ENCODE measurements at regions not wholly inside any gene's neighbourhood (a gene's known extent, or its start where the extent isn't known, plus 50 kb on each side); places are given as distances from the start of the nearest gene placed in this dataset.
"Not testable (repeated sequence)": the region's sequence is repeated elsewhere in the genome, so short reads cannot be mapped to it uniquely, and the experiment has no call there.

GRCh38 chr1:239123260-239123659 lies 263.1 kb upstream of the CHRM3 start:
- no peak for DNase-seq (ENCODE audit: low read depth in 4 of 4, low spot score in 1 of 4)

DNA sequence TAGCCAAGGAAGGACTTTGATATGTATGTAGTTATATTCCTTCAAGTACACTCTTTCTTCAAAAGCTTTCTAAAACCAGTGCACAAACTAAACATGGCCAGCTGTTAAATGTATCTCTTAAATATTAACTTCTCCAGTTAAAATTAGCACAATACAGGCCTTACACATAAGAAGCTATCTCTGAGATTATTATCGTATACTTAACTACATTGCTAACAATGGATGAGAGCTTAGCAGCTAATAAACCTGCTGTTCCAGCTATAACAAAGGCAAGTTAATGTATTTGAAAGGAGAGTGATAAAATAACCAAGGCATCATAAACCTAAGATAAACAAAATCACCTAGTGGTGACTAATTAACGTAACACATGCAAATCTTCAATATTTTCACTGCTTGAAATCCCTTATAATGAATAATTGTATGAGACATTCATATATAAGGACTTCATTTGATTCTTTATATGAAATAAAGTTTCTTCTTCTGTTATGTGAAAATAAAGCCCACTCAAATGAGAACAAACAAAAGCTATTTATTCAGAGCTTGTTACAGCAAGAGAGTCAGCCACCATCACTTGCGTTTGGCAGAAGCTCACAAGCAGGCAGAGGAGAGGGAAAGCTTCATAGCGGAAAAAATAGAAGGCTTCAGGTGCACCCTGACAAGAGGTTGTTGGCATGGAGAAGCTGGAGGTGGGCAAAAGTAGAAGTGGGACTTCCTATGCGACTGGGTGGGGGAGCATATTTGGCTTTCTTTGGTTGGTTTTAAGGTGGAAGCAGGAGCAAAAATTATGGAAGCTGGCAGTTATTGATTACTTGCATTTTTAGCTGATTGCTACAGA lies 274.1 kb upstream of the CHRM3 start:
- no peak for DNase-seq (ENCODE audit: low read depth in 4 of 4, low spot score in 1 of 4)

DNA sequence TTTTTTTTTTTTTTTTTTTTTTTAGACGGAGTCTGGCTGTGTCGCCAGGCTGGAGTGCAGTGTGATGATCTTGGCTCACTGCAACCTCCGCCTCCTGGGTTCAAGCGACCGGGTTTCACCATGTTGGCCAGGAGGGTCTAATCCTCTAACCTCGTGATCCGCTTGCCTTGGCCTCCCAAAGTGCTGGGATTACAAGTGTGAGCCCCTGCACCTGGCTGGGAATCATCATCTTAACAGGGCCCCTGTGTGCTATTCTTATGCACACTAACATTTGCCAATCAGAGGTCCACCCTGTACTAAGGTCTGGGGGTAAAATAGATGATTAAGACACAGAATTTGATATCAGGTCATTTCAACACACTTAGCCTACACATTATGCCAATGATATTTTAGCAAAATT lies 278.7 kb upstream of the CHRM3 start:
- no peak for DNase-seq (ENCODE audit: low read depth in 4 of 4, low spot score in 1 of 4)

- not testable (repeated sequence) for DNase-seq (ENCODE audit: low read depth in 4 of 4, low spot score in 1 of 4)
These were observed 279.7 kb upstream of the CHRM3 start for GRCh38 chr1:239106689-239107088.

GRCh38 chr1:239098400-239099037 lies 287.8 kb upstream of the CHRM3 start:
- DNase-seq (ENCODE audit: low read depth in 4 of 4, low spot score in 1 of 4), result no peak

GRCh38 chr1:239091537-239091936 lies 294.8 kb upstream of the CHRM3 start:
- no peak for DNase-seq (ENCODE audit: low read depth in 4 of 4, low spot score in 1 of 4)

- no peak for DNase-seq (ENCODE audit: low read depth in 4 of 4, low spot score in 1 of 4)
These were observed 301.8 kb upstream of the CHRM3 start for GRCh38 chr1:239084459-239085080.

DNA sequence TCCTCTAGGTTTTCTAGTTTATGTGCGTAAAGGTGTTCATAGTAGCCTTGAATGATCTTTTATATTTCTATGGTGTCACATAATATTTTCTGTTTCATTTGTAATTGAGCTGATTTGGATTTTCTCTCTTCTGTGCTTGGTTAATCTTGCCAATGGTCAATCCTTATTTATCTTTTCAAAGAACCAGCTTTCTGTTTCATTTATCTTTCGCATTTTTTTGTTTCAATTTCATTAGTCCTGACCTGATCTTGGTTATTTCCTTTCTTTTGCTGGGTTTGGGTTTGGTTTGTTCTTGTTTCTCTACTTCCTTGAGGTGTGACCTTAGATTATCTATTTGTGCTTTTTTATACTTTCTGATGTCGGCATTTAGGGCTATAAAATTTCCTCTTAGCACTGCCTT lies 304.4 kb upstream of the CHRM3 start:
- DNase-seq (ENCODE audit: low read depth in 4 of 4, low spot score in 1 of 4), result not testable (repeated sequence)

DNA sequence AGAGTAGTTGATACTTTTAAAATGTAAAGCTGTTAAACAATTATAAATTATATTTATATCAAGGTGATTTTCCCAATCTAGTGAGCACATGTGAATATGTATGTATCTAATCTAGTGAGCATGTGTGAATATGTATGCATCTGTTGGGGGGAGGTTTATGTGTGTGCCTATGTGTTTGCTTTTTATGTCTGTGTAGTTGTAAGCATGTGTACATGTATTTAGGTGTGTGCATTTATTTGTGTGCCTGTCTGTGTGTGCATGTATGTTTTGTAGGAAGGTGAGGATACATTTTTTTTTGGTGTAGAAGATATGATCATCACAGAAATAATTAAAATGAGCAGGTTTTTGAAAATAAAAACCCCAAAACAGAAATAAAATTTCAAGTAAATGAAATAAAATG lies 318.9 kb upstream of the CHRM3 start:
- no peak for DNase-seq (ENCODE audit: low read depth in 4 of 4, low spot score in 1 of 4)

- no peak for DNase-seq (ENCODE audit: low read depth in 4 of 4, low spot score in 1 of 4)
These were observed 319.3 kb upstream of the CHRM3 start for GRCh38 chr1:239067058-239067457.

- no peak for DNase-seq (ENCODE audit: low read depth in 4 of 4, low spot score in 1 of 4)
These were observed 324.6 kb upstream of the CHRM3 start for GRCh38 chr1:239061770-239062169.

GRCh38 chr1:239058190-239058589 lies 328.2 kb upstream of the CHRM3 start:
- no peak for DNase-seq (ENCODE audit: low read depth in 4 of 4, low spot score in 1 of 4)

DNA sequence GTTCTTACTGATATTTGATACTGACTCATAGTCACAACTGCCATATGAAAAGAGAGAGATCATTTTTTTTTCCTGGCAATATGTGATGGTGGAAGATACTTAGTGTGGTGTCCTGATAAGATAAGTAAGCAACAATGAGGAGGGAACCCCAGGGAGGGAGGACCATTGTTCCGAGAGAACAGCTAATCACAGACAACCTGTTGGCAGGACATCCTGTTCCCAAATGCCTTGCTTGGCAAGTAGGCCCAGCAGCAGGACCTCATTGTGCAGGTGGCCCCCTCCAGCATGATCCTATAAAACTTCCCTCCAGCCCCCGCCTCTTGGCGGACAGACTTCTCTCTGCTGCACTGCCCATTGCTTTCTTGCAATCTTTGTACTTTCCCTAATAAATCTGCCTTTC lies 329.4 kb upstream of the CHRM3 start:
- DNase-seq (ENCODE audit: low read depth in 4 of 4, low spot score in 1 of 4), result no peak

DNA sequence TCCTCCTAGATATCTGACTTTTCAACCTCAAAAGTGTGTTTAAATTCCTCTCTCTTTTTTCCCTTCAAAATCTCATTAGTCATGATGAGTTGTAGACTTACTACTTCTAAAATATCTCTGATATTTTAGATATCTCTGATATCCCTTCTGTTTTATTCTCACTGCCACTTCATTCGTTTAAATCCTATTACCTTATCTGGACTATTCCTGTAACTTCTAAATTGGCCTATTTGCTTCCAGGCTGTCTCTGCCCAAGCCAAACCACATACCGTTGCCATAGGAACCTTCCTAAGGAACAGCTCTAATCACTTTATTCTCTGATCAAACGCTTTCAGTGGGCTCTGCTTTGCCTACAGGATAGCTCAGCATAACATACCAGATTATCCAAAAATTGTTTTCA lies 333.1 kb upstream of the CHRM3 start:
- no peak for DNase-seq (ENCODE audit: low read depth in 4 of 4, low spot score in 1 of 4)

GRCh38 chr1:239049571-239049970 lies 336.8 kb upstream of the CHRM3 start:
- DNase-seq (ENCODE audit: low read depth in 4 of 4, low spot score in 1 of 4), result no peak

DNA sequence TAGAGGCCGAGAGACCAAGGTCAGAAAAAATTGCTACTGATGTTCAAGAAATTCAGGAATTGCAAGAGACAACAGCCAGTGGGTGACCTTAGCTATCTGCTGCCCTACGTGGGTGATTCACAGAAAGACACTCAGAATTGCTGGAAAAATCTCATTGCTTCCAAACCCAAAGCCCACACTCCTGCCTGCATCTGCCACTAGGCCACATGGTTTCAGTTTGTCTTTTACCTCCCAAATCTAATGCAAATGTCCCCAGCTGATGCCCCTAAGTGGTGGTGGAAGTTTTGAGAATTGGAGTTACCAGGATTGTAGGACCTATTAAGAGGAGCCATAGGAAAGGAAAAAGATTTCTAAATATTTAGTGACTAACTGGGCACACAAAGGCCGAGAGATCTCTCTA lies 341.5 kb upstream of the CHRM3 start:
- DNase-seq (ENCODE audit: low read depth in 4 of 4, low spot score in 1 of 4), result no peak

- DNase-seq (ENCODE audit: low read depth in 4 of 4, low spot score in 1 of 4), result no peak
These were observed 345.8 kb upstream of the CHRM3 start for GRCh38 chr1:239040523-239040922.

DNA sequence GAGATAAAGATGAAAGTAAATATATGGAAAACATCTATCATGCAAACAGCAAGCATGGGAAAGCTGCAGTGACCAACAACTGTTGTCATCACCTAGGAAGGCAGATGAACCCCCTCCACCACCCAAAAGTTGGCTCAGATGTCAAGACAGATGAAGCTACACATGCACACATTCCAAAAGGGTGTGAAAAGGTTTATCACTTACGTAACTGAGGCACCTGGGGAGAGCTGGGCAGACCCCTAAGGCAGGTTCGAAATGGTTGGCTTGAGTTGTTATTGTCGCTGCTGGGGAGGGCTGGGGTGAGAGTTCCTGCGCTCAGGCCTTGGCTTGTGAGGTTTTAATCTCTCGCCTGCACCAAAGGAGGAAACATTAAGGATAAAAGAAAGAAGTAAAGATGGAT lies 355.1 kb upstream of the CHRM3 start:
- DNase-seq (ENCODE audit: low read depth in 4 of 4, low spot score in 1 of 4), result no peak

DNA sequence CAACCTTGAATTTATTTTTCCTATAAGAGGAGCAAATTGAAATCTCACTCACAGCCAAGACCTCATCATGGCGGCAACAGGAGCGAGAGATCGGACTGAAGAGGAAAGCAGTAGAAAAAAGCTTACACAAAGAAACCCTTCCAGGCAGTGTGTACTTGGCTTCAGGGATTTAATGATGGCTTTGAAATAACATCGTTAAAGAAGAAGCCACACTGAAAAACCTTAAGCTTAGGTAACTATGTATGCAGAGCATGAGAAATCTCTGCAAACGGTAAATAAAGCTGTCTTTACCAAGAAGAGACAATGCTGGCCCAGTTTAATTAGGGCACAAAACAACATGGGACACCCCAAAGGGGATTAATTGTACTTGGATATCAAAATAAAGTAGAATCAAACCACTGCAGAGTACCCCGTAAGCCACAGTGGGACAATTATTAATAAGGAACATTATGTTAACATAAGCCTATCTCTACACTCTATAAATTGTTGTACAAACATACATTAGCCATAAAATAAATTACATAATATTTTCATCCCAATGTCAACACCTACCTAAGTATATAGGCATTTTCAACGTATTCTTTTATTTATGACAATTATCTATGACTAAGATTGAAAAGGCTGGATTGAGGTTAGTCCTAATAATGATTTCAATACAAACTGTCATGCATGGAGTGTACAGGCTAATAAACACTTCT lies 360.2 kb upstream of the CHRM3 start:
- no peak for DNase-seq (ENCODE audit: low read depth in 4 of 4, low spot score in 1 of 4)

- no peak for DNase-seq (ENCODE audit: low read depth in 4 of 4, low spot score in 1 of 4)
These were observed 361.1 kb upstream of the CHRM3 start for GRCh38 chr1:239025223-239025622.

DNA sequence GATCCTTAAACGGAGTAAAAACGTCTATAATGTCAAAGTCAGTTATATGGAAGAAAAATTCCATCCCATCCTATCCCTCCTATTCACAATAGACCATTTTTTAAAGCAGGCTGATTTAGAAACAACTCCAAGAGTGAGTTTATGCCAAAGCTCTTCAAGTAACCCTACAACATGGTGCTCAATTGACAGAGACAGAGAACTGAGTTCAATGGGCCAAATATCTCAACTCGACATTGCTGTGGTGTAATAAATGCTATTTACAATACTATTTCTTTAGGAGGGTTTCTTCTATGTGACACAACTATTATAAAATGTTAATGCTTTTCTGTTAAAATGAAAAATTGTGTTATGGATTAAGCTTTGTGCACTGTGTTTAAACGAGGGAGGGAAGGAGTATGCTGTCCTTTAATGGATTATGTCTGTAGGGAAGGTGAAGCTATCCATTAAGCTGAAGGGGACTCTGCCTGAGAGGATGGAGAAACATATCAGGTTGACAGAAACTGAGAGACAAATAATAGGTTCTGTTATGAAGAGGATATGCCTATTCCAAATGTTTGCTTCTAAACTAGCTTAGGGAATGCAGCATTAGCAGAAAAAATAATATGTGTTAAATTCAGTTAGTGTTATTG lies 362.5 kb upstream of the CHRM3 start:
- DNase-seq (ENCODE audit: low read depth in 4 of 4, low spot score in 1 of 4), result no peak

Data from stimulated activated CD4-positive, alpha-beta T cell treated with anti-CD3 and anti-CD28 coated beads, Interleukin-1b, Interleukin-23, amount 100 ng/mL, for 24 hours (primary cell).